GM12891 (cell line): ENCODE measurements at regions not wholly inside any gene's neighbourhood (a gene's known extent, or its start where the extent isn't known, plus 50 kb on each side); places are given as distances from the start of the nearest gene placed in this dataset.

Experiments
- POLR2AphosphoS5 ChIP-seq: IDR thresholded peaks from 2 replicates; pipeline ENCODE4 v1.6.1; 2011; ENCODE audit warnings: low read depth, low read length, control low read depth
- TAF1 ChIP-seq: IDR thresholded peaks from 2 replicates; pipeline ENCODE4 v1.6.1; 2011; ENCODE audit warnings: low read depth, low read length, control low read depth

GRCh38 chr13:91153372-91153771, 194.1 kb upstream of the MIR17HG start:
- no peak for TF ChIP-seq TAF1
- TF ChIP-seq POLR2AphosphoS5 = no peak
